Effector memory CD8-positive, alpha-beta T cell (primary cell): ENCODE measurements at regions not wholly inside any gene's neighbourhood (a gene's known extent, or its start where the extent isn't known, plus 50 kb on each side); places are given as distances from the start of the nearest gene placed in this dataset.

ENCODE experiments used
- ATAC-seq: fragments of 150-1000 bp; cut with Tn5 transposase; replicated peaks from 2 replicates; pipeline ENCODE4 v1.10.0; 2021; ENCODE audit warnings: mild to moderate bottlenecking, moderate library complexity
- DNase-seq, 3 experiments: peaks; one replicate each; pipeline ENCODE4 v3.0.0; 2021
- H3K27ac Mint-ChIP-seq, 2 donors: one replicate each; pipeline ENCODE4 v1.8.0; 2022; ENCODE audit warnings: mild to moderate bottlenecking in 2 of 2, mixed read lengths in 2 of 2, moderate library complexity in 2 of 2
- H3K27me3 Mint-ChIP-seq, 2 donors: one replicate each; pipeline ENCODE4 v1.8.0; 2022; ENCODE audit warnings: mixed read lengths in 2 of 2
- H3K36me3 Mint-ChIP-seq: one replicate; pipeline ENCODE4 v1.8.0; 2022; ENCODE audit warnings: mild to moderate bottlenecking, moderate library complexity, mixed read lengths; ENCODE audit not compliant: insufficient read depth
- H3K4me1 Mint-ChIP-seq, 2 donors: one replicate each; pipeline ENCODE4 v1.8.0; 2022; ENCODE audit warnings: low read depth in 2 of 2, mixed read lengths in 2 of 2
- H3K4me3 Mint-ChIP-seq, 2 donors: one replicate each; pipeline ENCODE4 v1.8.0; 2022; ENCODE audit warnings: mild to moderate bottlenecking in 2 of 2, mixed read lengths in 2 of 2, moderate library complexity in 2 of 2
- H3K9me3 Mint-ChIP-seq, 2 donors: one replicate each; pipeline ENCODE4 v1.8.0; 2022; ENCODE audit warnings: mixed read lengths in 2 of 2

DNA sequence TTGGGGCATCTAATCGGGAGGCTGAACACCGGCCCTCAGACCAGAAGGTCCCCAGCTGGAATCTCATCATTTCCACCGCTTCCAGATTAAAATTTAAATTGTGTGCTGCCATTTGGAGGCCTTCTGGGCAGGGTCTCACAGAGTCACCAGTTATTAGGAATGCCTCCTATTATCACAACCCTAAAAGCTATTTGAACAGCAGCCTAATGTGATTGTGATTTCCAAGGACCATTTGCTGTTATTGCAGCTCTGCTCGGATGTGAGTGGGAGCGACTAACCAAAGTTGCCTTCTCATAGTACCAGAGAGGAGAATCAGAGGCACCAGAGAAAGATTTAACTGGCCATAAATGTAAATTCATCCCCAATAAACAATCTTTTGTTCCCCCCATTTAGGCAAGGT, 277.3 kb downstream of the RNF144B start:
- H3K27me3 Mint-ChIP-seq, result no peaks in the 10 kb centered on the region
- H3K27ac Mint-ChIP-seq, result no peak overlapping the region
- DNase-seq, result no peak

DNA sequence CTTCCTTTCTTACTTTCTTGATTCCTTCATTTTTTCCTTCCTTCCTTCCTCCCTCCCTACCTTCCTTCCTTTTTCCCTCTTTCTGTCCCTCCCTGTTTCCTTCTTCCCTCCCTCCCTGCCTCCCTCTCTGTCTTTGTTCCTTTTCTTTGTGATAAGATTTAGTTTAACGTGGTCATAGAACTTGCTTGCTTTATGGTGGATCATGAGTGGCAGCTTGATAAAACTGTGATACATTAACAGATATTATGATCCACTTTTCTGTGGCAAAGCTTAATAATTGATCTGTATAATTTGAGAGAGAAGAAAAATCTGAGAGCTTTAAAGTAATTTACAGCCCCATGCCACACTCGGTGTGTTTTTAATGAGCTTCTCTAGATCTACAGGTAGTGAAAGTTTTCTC, 280.5 kb downstream of the RNF144B start:
- ATAC-seq (no peak), DNase-seq (no peak)
- H3K4me3 Mint-ChIP-seq, result no peak overlapping the region

More for the DNA sequence above, 277.3 kb downstream of the RNF144B start:
- no peak for ATAC-seq
- peaks cover 0 to 4% of the 10 kb centered on the region in 2 donors for H3K9me3 Mint-ChIP-seq
- H3K4me3 Mint-ChIP-seq, result no peak overlapping the region
- no peaks in the 10 kb centered on the region for H3K36me3 Mint-ChIP-seq
- no peaks in the 10 kb centered on the region for H3K4me1 Mint-ChIP-seq

DNA sequence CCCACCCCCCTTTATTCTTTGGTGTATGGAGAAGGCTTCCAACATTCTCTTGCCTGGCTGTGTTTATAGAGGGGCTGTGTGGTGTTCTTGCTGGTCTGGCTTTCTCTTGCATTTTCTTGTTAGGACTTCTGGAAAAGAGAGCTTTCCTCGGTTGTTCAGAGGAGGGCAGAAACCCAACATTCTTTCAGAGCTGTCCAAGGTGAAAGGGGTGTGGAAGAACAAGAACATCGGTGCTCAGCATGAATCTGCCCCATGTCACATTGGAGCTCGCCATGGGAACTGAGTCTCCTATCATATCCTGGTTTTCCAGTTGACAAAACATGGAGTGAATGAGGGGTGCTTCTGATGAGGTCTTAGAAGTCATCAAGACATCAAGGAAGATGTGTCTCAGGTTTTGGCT, 281.8 kb downstream of the RNF144B start:
- Mint-ChIP-seq H3K4me3 (no peak overlapping the region), H3K4me1 (no peaks in the 10 kb centered on the region), H3K9me3 (no peaks in the 10 kb centered on the region), H3K27ac (no peak overlapping the region), H3K27me3 (no peaks in the 10 kb centered on the region), H3K36me3 (no peaks in the 10 kb centered on the region)
- no peak for DNase-seq
- ATAC-seq, result no peak

More for the DNA sequence above, 280.5 kb downstream of the RNF144B start:
- H3K36me3 Mint-ChIP-seq, result no peaks in the 10 kb centered on the region
- H3K27ac Mint-ChIP-seq, result no peak overlapping the region
- H3K9me3 Mint-ChIP-seq, result peaks cover 0 to 2% of the 10 kb centered on the region in 2 donors
- no peaks in the 10 kb centered on the region for H3K4me1 Mint-ChIP-seq
- no peaks in the 10 kb centered on the region for H3K27me3 Mint-ChIP-seq

DNA sequence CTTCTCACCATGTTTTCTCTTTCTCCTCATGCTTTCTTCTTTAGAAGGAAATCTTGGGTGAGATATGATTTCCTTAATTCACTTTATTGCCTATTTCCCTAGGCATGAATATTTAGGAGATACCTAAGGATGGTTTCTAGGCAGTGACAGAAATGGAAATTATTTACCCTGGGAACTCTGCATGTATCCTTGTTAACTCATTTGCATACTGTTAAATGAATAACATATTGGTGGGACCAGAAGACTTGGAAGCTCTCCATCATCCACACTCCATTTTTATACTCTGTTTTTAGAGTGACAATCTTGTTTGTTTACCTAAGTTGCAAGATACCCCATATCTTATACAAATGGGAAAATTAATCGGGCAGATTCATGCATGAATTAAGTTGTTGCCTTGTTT, 285.7 kb downstream of the RNF144B start:
- Mint-ChIP-seq H3K4me1 (no peaks in the 10 kb centered on the region), H3K27me3 (no peaks in the 10 kb centered on the region), H3K9me3 (peaks cover 0 to 3% of the 10 kb centered on the region in 2 donors), H3K27ac (no peak overlapping the region), H3K36me3 (no peaks in the 10 kb centered on the region), H3K4me3 (no peak overlapping the region)
- no peak for ATAC-seq
- DNase-seq, result no peak

DNA sequence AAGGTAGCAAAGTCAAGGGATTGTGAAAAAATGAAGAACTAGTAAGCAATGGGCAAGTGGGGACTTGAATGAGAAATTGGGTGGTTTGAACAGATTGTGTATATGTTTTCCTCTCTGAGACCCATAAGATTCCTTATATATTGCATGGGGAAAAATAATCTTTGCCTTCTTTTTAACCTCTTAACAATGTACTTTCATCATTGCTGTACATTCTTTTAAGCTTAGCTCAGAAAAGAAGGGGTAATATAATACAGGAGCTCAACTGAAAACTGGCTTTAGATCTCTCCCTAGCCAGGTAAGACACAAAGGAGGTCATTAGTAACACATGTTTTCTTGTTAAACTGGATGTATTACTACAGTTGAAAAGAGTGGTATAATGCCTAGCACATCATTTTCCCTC, 287.2 kb downstream of the RNF144B start:
- H3K27ac Mint-ChIP-seq, result no peak overlapping the region
- H3K4me1 Mint-ChIP-seq, result no peaks in the 10 kb centered on the region
- no peak overlapping the region for H3K4me3 Mint-ChIP-seq
- no peaks in the 10 kb centered on the region for H3K27me3 Mint-ChIP-seq
- H3K9me3 Mint-ChIP-seq, result peaks cover 0 to 3% of the 10 kb centered on the region in 2 donors
- no peaks in the 10 kb centered on the region for H3K36me3 Mint-ChIP-seq
- no peak for ATAC-seq
- DNase-seq, result no peak

DNA sequence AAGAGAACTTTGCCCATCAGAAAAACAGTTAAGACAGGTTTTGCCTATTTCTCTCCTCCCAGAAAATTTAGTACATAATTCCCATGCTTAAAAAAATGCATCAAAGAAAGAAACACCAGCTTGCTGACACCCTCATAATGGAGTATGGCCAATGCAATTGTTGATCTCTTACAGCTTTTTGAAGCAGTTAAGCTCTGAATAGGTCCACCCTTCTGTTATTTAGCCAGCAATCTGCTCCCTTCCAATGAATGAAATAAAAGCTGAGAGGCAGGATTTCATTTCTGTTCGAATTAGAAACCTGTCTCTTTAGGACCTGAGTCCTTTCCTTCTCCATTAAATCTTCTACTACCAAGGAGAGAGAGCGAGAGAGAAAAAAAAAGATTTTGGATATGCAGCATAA, 288.7 kb downstream of the RNF144B start:
- no peaks in the 10 kb centered on the region for H3K27me3 Mint-ChIP-seq
- ATAC-seq (no peak), DNase-seq (no peak)
- no peaks in the 10 kb centered on the region for H3K4me1 Mint-ChIP-seq
- H3K36me3 Mint-ChIP-seq, result no peaks in the 10 kb centered on the region
- no peak overlapping the region for H3K4me3 Mint-ChIP-seq
- no peak overlapping the region for H3K27ac Mint-ChIP-seq
- H3K9me3 Mint-ChIP-seq, result peaks cover 0 to 3% of the 10 kb centered on the region in 2 donors

DNA sequence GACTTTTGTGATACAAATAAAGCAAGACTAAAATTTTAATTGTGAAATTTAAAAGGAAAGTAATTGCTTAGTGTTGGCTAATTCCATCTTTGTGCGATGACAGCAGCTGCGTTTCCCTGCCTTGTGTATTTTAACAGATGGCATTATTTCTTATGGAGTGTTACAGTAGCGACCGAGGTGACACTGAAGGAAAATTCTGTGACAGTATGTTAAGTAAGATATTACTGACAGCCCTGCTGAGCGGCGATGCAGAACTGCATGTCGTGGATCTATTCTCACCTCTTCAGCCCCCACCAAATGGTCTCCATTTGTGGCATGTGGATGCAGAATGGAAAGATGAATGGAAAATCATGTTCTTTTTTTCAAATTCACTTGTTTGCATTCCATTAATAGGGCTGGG, 289.4 kb downstream of the RNF144B start:
- DNase-seq, result no peak
- H3K4me3 Mint-ChIP-seq, result no peak overlapping the region
- H3K27ac Mint-ChIP-seq, result no peak overlapping the region
- no peaks in the 10 kb centered on the region for H3K36me3 Mint-ChIP-seq
- no peaks in the 10 kb centered on the region for H3K4me1 Mint-ChIP-seq
- H3K27me3 Mint-ChIP-seq, result no peaks in the 10 kb centered on the region
- H3K9me3 Mint-ChIP-seq, result peaks cover 0 to 3% of the 10 kb centered on the region in 2 donors
- ATAC-seq, result no peak

DNA sequence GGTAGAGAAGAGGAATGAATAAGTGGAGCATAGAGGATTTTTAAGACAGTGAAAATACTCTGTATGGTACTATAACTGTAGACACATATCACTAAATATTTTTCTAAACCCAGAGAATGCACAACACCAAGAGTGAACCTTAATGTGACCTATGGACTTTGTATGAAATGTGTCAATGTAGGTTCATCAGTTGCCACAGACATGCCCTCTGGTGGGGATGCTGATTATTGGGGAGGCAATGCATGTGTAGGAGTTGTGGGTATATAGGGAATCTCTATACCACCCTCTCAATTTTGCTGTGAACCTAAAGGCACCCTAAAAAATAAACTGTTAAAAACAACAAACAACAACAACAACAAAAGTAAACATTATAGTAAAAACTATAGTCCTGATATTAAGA, 293.7 kb downstream of the RNF144B start:
- Mint-ChIP-seq H3K27ac (no peak overlapping the region), H3K4me1 (no peaks in the 10 kb centered on the region), H3K4me3 (no peak overlapping the region), H3K36me3 (no peaks in the 10 kb centered on the region), H3K9me3 (peaks cover 0 to 3% of the 10 kb centered on the region in 2 donors), H3K27me3 (no peaks in the 10 kb centered on the region)
- ATAC-seq, result no peak
- no peak for DNase-seq

DNA sequence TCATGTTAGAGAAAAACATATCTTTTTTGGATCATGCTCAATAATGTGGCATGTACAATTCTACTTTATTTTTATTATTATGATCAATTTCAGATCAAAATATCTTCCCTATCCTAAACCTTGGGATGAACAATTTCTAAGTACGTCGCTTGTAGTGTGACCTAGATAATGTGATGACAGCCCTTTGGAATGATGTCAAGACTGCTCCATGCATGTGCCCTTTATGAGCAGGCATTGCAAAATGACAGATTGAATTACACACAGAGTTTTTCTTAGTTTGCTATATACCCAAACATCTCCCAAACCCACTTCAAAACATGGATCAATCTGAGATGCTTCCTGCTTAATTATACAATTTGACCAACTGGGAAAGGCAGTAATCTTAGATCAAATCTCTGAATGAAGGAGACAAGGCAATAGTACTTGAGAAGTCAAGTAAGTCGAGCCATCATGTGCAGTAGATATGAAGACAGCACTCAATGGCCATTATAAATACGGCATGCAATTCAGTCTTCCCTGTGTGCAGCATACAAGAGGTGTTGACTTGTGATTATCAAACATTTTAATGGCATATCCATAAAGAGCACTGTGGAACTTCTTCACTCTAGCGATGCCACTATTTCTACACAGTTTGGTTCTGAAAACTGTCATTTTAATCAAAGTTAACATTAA, 294.8 kb downstream of the RNF144B start:
- DNase-seq (no peak), ATAC-seq (no peak)
- no peak overlapping the region for H3K4me3 Mint-ChIP-seq
- no peaks in the 10 kb centered on the region for H3K36me3 Mint-ChIP-seq
- H3K27me3 Mint-ChIP-seq, result no peaks in the 10 kb centered on the region
- no peak overlapping the region for H3K27ac Mint-ChIP-seq
- peaks cover 0 to 3% of the 10 kb centered on the region in 2 donors for H3K9me3 Mint-ChIP-seq
- no peaks in the 10 kb centered on the region for H3K4me1 Mint-ChIP-seq

DNA sequence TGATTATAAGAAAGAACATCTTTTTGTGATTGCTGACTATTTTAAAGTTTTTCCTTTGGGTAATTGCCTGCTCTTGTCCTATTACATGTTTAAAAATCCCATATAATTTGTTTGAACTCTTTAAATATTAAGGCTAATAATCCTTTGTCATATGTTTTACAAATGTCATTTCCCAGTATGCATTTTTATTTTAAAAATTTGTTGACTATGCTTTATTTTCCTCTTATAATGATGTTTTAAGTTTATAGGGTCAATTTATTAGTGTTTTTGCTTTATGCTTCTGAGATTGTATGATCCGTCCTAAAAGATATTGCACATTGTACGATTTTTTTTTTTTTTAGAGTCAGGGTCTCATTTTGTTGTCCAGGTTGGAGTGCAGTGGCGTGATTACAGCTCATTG, 297.2 kb downstream of the RNF144B start:
- Mint-ChIP-seq H3K36me3 (no peaks in the 10 kb centered on the region), H3K9me3 (no peaks in the 10 kb centered on the region), H3K27me3 (no peaks in the 10 kb centered on the region), H3K27ac (no peak overlapping the region), H3K4me3 (no peak overlapping the region), H3K4me1 (no peaks in the 10 kb centered on the region)
- DNase-seq (no peak), ATAC-seq (no peak)

DNA sequence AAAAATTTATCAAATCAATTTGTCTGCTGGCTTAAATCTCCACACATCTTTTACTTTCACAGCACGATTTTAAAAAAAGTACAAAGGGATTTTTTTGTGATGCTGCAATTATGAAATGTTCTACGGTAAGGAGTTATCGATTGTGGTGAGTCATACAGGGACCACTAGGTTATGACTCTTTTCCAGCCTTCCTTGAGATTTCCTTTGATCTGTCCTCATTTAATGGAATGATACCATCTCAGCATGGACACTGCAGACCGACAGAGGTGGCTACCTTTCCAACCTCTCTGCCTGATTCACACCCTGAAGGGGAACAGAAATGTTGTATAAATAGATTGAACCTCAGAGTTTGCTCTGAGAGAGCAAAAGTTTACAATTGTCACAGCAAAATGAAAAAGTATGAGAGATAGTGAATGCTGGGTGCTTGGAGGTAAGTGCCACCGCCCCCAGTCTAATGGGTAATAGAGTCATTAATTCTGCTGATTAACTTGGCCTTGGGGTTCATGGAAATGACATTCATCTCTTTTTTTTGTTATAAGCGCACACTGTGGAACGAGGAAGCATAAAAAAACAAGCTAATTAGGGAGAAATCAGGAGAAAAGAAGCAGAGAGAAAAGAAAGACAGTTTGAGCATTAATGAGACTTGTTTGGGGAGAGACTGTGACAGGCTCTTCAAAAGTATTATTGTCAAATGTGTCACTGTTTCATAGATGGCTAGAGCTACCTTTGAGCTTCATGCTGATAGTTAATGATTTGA, 306.0 kb downstream of the RNF144B start:
- H3K27ac Mint-ChIP-seq, result no peak overlapping the region
- ATAC-seq (no peak), DNase-seq (no peak)
- no peaks in the 10 kb centered on the region for H3K4me1 Mint-ChIP-seq
- H3K9me3 Mint-ChIP-seq, result peaks cover 3 to 10% of the 10 kb centered on the region in 2 donors
- H3K4me3 Mint-ChIP-seq, result no peak overlapping the region
- H3K27me3 Mint-ChIP-seq, result no peaks in the 10 kb centered on the region
- no peaks in the 10 kb centered on the region for H3K36me3 Mint-ChIP-seq

DNA sequence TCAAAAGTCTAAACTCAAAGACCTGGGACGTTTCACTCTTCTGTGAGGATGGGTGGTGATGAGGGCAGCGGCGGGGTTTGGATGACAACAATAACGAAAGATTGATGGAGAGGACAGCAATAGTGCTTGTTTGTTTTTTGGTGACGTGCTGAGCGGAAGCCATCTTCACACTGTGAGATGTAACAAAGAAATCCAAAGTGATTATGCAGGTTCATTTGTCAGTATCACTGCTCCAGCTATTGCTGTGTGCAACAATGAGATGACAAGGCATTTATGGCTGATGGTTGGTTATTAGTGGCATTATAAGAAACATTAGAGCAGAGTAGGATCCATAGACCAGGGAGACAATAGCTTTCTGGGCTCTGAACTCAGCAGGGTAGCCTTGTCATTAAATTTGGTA, 306.7 kb downstream of the RNF144B start:
- H3K4me3 Mint-ChIP-seq, result no peak overlapping the region
- no peaks in the 10 kb centered on the region for H3K27me3 Mint-ChIP-seq
- H3K9me3 Mint-ChIP-seq, result peaks cover 3 to 10% of the 10 kb centered on the region in 2 donors
- H3K36me3 Mint-ChIP-seq, result no peaks in the 10 kb centered on the region
- ATAC-seq, result no peak
- no peaks in the 10 kb centered on the region for H3K4me1 Mint-ChIP-seq
- no peak overlapping the region for H3K27ac Mint-ChIP-seq
- no peak for DNase-seq

DNA sequence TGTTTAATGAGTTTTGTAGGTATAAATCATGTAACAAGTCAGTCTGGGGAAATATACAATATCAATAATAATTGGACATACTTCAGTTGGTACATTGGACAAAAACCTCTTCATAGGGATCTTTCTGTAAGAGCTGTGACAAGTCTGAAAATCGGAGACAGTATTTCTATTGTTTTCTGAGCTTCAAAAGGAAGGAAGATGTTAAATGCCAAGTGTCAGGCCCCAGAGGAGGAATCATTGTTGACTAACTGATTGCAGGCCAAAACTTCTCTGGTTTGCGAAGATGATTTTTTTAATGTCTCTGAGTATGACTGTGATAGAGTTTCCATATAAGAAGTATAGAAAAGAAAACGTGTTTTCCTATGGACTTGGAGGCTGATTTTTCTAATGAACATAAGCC, 316.4 kb downstream of the RNF144B start:
- ATAC-seq (no peak), DNase-seq (no peak)
- Mint-ChIP-seq H3K4me1 (no peaks in the 10 kb centered on the region), H3K27me3 (no peaks in the 10 kb centered on the region), H3K27ac (no peak overlapping the region), H3K9me3 (peaks cover 9% of the 10 kb centered on the region in 2 donors), H3K4me3 (no peak overlapping the region), H3K36me3 (no peaks in the 10 kb centered on the region)

DNA sequence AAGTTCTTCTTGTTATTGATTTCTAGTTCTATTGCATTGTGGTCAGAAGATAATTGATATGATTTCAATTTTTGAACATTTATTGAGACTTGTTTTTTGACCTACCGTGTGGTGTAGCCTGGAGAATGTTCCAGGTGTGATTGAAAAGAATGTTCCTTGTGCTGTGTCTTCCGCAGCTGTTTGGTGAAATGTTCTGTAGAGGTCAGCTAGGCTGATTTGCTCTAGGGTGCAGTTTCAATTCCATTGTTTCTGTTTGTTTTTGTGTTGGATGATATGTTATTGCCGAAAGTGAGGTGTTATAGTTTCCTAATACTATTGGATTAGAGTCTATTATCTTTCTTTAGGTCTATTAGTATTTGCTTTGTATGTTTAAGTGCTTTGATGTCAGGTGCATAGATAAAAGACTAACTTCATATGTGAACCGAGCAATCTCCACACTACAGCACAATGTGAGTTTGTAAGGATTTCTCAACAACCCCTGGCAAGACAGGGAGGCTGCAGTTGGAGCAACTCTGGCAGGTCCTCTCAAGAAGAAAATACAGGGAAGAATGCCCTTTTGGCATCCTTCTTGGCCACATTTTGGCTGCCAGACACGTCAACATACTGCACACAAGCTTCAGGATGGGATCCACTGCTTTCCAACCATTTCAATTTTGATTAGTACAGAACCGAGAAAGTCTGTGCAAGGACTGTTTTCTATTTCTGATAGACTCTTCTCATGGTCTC, 320.7 kb downstream of the RNF144B start:
- no peaks in the 10 kb centered on the region for H3K27me3 Mint-ChIP-seq
- H3K4me1 Mint-ChIP-seq, result no peaks in the 10 kb centered on the region
- no peak overlapping the region for H3K27ac Mint-ChIP-seq
- H3K36me3 Mint-ChIP-seq, result no peaks in the 10 kb centered on the region
- ATAC-seq (no peak), DNase-seq (no peak)
- peaks cover 10 to 15% of the 10 kb centered on the region in 2 donors for H3K9me3 Mint-ChIP-seq
- no peak overlapping the region for H3K4me3 Mint-ChIP-seq
